ENCODE measurements at regions not wholly inside any gene's neighbourhood (a gene's known extent, or its start where the extent isn't known, plus 50 kb on each side); places are given as distances from the start of the nearest gene placed in this dataset.
"Not testable (repeated sequence)": the region's sequence is repeated elsewhere in the genome, so short reads cannot be mapped to it uniquely, and the experiment has no call there.

GRCh38 chr21:33139084-33139483 is 69.1 kb downstream of the OLIG1 start:
- no peak overlapping the region for H3K4me3 ChIP-seq (ENCODE audit: low read depth, low read length)
- TF ChIP-seq, protein P1, sequence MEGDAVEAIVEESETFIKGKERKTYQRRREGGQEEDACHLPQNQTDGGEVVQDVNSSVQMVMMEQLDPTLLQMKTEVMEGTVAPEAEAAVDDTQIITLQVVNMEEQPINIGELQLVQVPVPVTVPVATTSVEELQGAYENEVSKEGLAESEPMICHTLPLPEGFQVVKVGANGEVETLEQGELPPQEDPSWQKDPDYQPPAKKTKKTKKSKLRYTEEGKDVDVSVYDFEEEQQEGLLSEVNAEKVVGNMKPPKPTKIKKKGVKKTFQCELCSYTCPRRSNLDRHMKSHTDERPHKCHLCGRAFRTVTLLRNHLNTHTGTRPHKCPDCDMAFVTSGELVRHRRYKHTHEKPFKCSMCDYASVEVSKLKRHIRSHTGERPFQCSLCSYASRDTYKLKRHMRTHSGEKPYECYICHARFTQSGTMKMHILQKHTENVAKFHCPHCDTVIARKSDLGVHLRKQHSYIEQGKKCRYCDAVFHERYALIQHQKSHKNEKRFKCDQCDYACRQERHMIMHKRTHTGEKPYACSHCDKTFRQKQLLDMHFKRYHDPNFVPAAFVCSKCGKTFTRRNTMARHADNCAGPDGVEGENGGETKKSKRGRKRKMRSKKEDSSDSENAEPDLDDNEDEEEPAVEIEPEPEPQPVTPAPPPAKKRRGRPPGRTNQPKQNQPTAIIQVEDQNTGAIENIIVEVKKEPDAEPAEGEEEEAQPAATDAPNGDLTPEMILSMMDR (IDR thresholded peaks at IDR 0.05; ENCODE audit: low read depth, low read length, missing control alignments), result no peak
- DNase-seq (ENCODE audit: low read depth), result no peak

GRCh38 chr21:33140288-33140687 is 70.3 kb downstream of the OLIG1 start:
- H3K4me3 ChIP-seq (ENCODE audit: low read depth, low read length), result no peak overlapping the region
- DNase-seq (ENCODE audit: low read depth), result no peak
- TF ChIP-seq, protein P1 (IDR thresholded peaks at IDR 0.05; ENCODE audit: low read depth, low read length, missing control alignments), result no peak

GRCh38 chr21:33146467-33146866 is 76.5 kb downstream of the OLIG1 start:
- TF ChIP-seq, protein P1 (IDR thresholded peaks at IDR 0.05; ENCODE audit: low read depth, low read length, missing control alignments), result no peak
- H3K4me3 ChIP-seq (ENCODE audit: low read depth, low read length), result no peak overlapping the region
- DNase-seq (ENCODE audit: low read depth), result no peak

DNA sequence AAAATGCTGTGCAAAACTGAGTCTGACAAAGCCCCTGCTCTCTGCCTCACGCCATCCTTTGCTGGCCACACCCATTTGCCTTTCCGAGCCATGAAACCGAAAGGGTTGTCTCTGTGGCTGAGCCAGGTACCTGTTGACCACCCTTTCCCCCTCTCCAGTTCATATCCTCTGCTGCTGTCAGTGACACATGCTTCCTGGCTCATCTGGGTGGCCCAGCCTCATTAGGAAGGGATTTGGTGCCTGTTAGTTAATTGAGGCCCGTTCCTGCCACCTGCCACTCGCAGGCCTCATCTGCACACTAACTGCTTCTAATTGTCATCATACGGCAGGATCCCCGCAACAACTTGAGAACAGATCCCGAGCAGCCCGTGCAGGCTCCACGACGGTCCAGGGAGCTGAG is 79.2 kb downstream of the OLIG1 start:
- DNase-seq (ENCODE audit: low read depth), result no peak
- no peak overlapping the region for H3K4me3 ChIP-seq (ENCODE audit: low read depth, low read length)
- TF ChIP-seq, protein P1 (IDR thresholded peaks at IDR 0.05; ENCODE audit: low read depth, low read length, missing control alignments), result no peak

DNA sequence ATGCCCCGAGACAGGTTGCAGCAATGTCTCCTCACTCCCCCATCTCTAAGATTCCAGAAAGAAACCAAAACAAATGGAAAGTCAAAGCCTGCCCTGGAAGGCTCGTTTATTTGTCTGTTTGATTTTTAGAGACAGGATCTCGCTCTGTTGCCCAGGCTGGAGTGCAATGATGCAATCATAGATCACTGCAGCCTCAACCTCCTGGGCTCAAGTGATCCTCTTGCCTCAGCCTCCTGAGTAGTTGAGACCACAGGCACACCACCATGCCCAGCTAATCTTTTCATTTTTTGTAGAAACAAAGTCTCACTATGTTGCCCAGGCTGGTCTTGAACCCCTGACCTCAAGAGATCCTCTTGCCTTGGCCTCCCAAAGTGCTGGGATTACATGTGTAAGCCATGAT is 78.8 kb upstream of the IFNAR2 start:
- not testable (repeated sequence) for H3K4me3 ChIP-seq (ENCODE audit: low read depth, low read length); DNase-seq (ENCODE audit: low read depth)

DNA sequence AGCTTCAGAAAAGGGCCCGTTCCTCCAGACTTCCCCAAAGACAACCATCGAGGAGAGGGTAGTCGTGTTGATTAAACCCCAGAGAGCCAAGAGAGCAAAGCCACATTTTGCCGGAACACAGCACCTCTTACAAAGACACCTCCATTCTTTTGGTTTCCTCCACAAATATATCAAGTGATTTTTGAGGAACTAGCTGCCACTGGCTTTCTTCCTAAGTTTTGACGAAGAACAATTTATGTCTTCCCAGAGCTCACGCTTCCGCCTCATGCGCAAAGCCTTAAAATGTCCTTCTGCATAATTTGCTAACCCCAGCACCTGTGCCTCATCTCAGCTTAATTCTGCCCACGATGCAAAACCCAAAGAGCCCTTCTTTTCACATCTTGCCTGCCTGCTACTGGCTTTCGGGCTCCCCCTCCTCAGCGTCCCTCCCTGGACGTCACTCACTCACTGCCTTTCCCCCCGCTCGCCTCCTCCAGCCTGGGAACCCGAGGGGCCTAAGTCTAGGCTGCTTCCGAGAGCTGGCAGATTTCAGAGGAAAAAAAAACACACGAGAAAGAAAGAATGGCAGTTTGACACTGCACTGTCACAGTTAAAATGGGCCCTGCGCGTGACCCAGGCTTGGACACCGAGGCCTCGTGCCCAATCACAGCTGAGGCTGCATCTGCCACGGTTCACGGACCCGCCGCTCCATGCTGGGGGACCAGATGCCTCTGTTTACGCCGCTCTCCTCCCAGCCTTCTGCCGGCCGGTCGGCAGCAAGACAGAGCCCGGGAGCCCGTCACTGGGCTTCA is 77.6 kb upstream of the IFNAR2 start:
- no peak for DNase-seq (ENCODE audit: low read depth)
- no peak overlapping the region for H3K4me3 ChIP-seq (ENCODE audit: low read depth, low read length)
- TF ChIP-seq, protein P1 (IDR thresholded peaks at IDR 0.05; ENCODE audit: low read depth, low read length, missing control alignments), result no peak

DNA sequence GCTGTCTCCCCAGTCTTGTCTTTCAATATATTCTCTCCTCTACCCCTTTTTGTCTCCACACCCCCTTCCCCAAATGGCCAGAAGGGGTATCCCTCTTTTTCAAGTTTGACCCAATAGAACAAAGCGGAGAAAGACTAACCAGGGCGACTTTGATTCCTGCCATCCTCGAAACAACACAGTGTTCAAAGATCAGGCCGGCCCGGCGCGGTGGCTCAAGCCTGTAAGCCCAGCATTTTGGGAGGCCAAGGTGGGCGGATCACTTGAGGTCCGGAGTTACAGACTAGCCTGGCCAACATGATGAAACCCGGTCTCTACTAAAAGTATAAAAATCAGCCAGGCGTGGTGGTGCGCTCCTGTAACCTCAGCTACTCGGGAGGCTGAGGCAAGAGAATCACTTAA is 77.0 kb upstream of the IFNAR2 start:
- no peak overlapping the region for H3K4me3 ChIP-seq (ENCODE audit: low read depth, low read length)
- DNase-seq (ENCODE audit: low read depth), result no peak
- TF ChIP-seq, protein P1 (IDR thresholded peaks at IDR 0.05; ENCODE audit: low read depth, low read length, missing control alignments), result no peak

Data from GM12864 (cell line).